ENCODE measurements at regions not wholly inside any gene's neighbourhood (a gene's known extent, or its start where the extent isn't known, plus 50 kb on each side); places are given as distances from the start of the nearest gene placed in this dataset.

DNA sequence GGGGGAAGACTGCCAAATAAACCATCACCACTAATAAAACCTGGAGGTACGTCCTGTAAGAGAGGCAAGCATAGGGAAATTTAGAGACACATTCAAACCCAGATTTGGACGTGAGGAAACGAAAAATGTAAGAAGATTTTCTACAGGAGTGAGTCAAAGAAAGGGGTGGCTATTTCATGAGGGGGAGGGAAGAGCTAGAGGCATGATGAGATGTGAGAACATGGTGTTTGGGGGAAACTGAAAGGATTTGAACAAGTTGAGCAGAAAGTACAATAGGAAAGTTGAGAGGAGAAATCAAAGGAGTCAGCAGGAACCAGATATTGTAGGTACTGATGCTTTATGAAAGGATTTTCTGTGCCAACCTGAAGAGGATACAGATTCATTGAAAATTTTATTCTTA lies 179.1 kb upstream of the HS3ST5 start:
- no peaks in the 10 kb centered on the region for H3K4me1 ChIP-seq (ENCODE audit: insufficient read depth, low read length, severe bottlenecking)
- no peak overlapping the region for H3K4me3 ChIP-seq (ENCODE audit: low read depth, low read length, poor library complexity, severe bottlenecking)
- H4K20me1 ChIP-seq (ENCODE audit: insufficient read depth, low read length), result no peaks in the 10 kb centered on the region
- no peaks in the 10 kb centered on the region for H3K9me2 ChIP-seq (ENCODE audit: low read depth, low read length)
- no peak overlapping the region for H3K4me2 ChIP-seq (ENCODE audit: low read length)
- no peak for TF ChIP-seq EZH2 (IDR thresholded peaks at IDR 0.05; ENCODE audit: borderline replicate concordance, low read length)
- TF ChIP-seq, protein P1, sequence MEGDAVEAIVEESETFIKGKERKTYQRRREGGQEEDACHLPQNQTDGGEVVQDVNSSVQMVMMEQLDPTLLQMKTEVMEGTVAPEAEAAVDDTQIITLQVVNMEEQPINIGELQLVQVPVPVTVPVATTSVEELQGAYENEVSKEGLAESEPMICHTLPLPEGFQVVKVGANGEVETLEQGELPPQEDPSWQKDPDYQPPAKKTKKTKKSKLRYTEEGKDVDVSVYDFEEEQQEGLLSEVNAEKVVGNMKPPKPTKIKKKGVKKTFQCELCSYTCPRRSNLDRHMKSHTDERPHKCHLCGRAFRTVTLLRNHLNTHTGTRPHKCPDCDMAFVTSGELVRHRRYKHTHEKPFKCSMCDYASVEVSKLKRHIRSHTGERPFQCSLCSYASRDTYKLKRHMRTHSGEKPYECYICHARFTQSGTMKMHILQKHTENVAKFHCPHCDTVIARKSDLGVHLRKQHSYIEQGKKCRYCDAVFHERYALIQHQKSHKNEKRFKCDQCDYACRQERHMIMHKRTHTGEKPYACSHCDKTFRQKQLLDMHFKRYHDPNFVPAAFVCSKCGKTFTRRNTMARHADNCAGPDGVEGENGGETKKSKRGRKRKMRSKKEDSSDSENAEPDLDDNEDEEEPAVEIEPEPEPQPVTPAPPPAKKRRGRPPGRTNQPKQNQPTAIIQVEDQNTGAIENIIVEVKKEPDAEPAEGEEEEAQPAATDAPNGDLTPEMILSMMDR (IDR thresholded peaks at IDR 0.05; ENCODE audit: low read length), result no peak
- H3K27ac ChIP-seq (ENCODE audit: low read depth, low read length, poor library complexity, severe bottlenecking), result no peak overlapping the region
- H3K9ac ChIP-seq (ENCODE audit: low read length), result no peak overlapping the region
- no peaks in the 10 kb centered on the region for H3F3A ChIP-seq (ENCODE audit: insufficient read depth, low read length)
- no peaks in the 10 kb centered on the region for H3K36me3 ChIP-seq (ENCODE audit: insufficient read depth, low read length)
- no peaks in the 10 kb centered on the region for H3K9me3 ChIP-seq (ENCODE audit: low read length)
- H2AFZ ChIP-seq (ENCODE audit: low read length), result no peak overlapping the region
- no peaks in the 10 kb centered on the region for H3K79me2 ChIP-seq (ENCODE audit: insufficient read depth, low read length)
- no peaks in the 10 kb centered on the region for H3K27me3 ChIP-seq (ENCODE audit: insufficient read depth, low read length)

DNA sequence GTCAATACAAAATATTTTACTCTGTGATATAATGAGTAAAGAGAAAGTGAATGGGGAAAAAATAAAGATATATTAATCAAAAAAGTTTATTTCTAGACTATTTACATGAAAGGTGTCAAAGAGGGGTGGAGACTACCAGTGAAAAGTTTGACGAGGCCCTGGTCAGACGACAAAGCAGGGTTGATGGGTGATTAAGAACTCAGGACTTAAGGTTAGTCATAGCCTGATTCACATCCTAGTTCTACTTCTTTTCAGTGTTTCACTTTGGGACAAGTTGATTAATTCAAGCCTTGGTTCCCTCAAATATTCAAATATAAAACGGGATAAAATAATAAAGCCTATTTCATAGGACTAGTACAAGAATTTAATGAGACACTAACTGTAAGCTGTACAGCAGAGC lies 178.2 kb upstream of the HS3ST5 start:
- H3K4me2 ChIP-seq (ENCODE audit: low read length), result no peak overlapping the region
- H2AFZ ChIP-seq (ENCODE audit: low read length), result no peak overlapping the region
- H3K9me3 ChIP-seq (ENCODE audit: low read length), result no peaks in the 10 kb centered on the region
- H3K9ac ChIP-seq (ENCODE audit: low read length), result no peak overlapping the region
- H3K36me3 ChIP-seq (ENCODE audit: insufficient read depth, low read length), result no peaks in the 10 kb centered on the region
- H3K9me2 ChIP-seq (ENCODE audit: low read depth, low read length), result no peaks in the 10 kb centered on the region
- H3F3A ChIP-seq (ENCODE audit: insufficient read depth, low read length), result no peaks in the 10 kb centered on the region
- no peak overlapping the region for H3K4me3 ChIP-seq (ENCODE audit: low read depth, low read length, poor library complexity, severe bottlenecking)
- TF ChIP-seq, protein P1 (IDR thresholded peaks at IDR 0.05; ENCODE audit: low read length), result no peak
- TF ChIP-seq EZH2 (IDR thresholded peaks at IDR 0.05; ENCODE audit: borderline replicate concordance, low read length), result no peak
- no peaks in the 10 kb centered on the region for H3K79me2 ChIP-seq (ENCODE audit: insufficient read depth, low read length)
- H3K4me1 ChIP-seq (ENCODE audit: insufficient read depth, low read length, severe bottlenecking), result no peaks in the 10 kb centered on the region
- no peaks in the 10 kb centered on the region for H3K27me3 ChIP-seq (ENCODE audit: insufficient read depth, low read length)
- no peaks in the 10 kb centered on the region for H4K20me1 ChIP-seq (ENCODE audit: insufficient read depth, low read length)
- no peak overlapping the region for H3K27ac ChIP-seq (ENCODE audit: low read depth, low read length, poor library complexity, severe bottlenecking)

DNA sequence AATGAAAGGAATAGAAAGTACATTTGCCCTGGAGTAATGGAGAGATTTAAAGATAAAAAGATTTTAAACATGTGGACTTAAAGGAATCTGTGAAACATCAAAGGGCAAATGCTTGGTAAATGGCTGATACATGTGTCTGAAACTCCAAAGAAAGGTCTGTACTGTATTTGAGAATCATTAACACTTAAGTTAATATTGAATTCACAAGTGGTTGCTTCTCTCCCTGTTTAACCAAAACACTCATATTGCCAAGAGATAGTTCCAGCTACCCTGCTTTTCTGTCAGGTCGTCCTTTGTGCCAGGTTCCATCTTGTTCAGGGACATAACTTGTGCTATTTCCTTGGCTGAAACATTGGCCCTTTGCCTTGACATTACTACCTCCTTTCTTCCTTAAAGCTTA lies 171.3 kb upstream of the HS3ST5 start:
- Histone ChIP-seq H3K27ac (ENCODE audit: low read depth, low read length, poor library complexity, severe bottlenecking) (no peak overlapping the region), H3K27me3 (ENCODE audit: insufficient read depth, low read length) (no peaks in the 10 kb centered on the region), H3K9ac (ENCODE audit: low read length) (no peak overlapping the region), H3K79me2 (ENCODE audit: insufficient read depth, low read length) (no peaks in the 10 kb centered on the region), H3K4me1 (ENCODE audit: insufficient read depth, low read length, severe bottlenecking) (no peaks in the 10 kb centered on the region), H4K20me1 (ENCODE audit: insufficient read depth, low read length) (no peaks in the 10 kb centered on the region), H3F3A (ENCODE audit: insufficient read depth, low read length) (no peaks in the 10 kb centered on the region), H3K36me3 (ENCODE audit: insufficient read depth, low read length) (no peaks in the 10 kb centered on the region), H3K4me3 (ENCODE audit: low read depth, low read length, poor library complexity, severe bottlenecking) (no peak overlapping the region), H2AFZ (ENCODE audit: low read length) (no peak overlapping the region), H3K4me2 (ENCODE audit: low read length) (no peak overlapping the region), H3K9me2 (ENCODE audit: low read depth, low read length) (no peaks in the 10 kb centered on the region), H3K9me3 (ENCODE audit: low read length) (no peaks in the 10 kb centered on the region)
- TF ChIP-seq EZH2 (IDR thresholded peaks at IDR 0.05; ENCODE audit: borderline replicate concordance, low read length), result no peak
- TF ChIP-seq, protein P1 (IDR thresholded peaks at IDR 0.05; ENCODE audit: low read length), result no peak

Data from OCI-LY1 (cell line).